ENCODE measurements at regions not wholly inside any gene's neighbourhood (a gene's known extent, or its start where the extent isn't known, plus 50 kb on each side); places are given as distances from the start of the nearest gene placed in this dataset.

DNA sequence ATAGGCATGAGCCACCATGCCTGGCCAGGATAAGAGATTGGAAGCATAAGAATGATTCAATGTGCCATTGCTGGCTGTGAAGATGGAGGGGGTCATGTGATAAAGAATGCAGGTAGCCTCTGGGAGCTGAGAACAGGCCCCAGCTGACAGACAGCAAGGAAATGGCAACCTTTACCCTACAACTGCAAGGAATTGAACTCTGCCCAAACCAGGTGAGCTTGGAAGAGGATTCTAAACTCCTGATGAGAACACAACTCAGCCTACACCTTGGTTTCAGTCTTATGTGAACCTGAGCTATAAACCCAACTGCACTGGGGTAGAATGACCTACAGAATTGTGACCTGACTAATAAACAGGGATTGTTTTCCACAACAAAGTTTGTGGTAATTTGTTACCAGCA, 82.0 kb upstream of the AKIRIN2 start:
- TF ChIP-seq CTCF (IDR thresholded peaks at IDR 0.05; ENCODE audit: extremely low read depth in 1 of 2, insufficient read depth in 1 of 2, low read depth in 1 of 2, low read length in 2 of 2) (no peak), EZH2 (IDR thresholded peaks at IDR 0.05; ENCODE audit: borderline replicate concordance, low read depth, low read length, severe bottlenecking) (no peak), POLR2A (IDR thresholded peaks at IDR 0.05; ENCODE audit: low read depth, low read length) (no peak), POLR2AphosphoS5 (IDR thresholded peaks at IDR 0.05; ENCODE audit: insufficient read depth, low read depth, low read length) (no peak), GATA2 (IDR thresholded peaks at IDR 0.05; ENCODE audit: insufficient read depth, insufficient read length, low read depth, low read length) (no peak), MYC (IDR thresholded peaks at IDR 0.05; ENCODE audit: low read depth, low read length) (no peak), MAX (IDR thresholded peaks at IDR 0.05; ENCODE audit: insufficient read depth, insufficient read length) (no peak), JUN (IDR thresholded peaks at IDR 0.05; ENCODE audit: borderline replicate concordance, insufficient read depth, insufficient read length, low read depth) (no peak), FOS (IDR thresholded peaks at IDR 0.05; ENCODE audit: borderline replicate concordance, insufficient read depth, low read length) (no peak)
